HCT116 (cell line): ENCODE measurements at regions not wholly inside any gene's neighbourhood (a gene's known extent, or its start where the extent isn't known, plus 50 kb on each side); places are given as distances from the start of the nearest gene placed in this dataset.

Experiments
- ATAC-seq: fragments of 200-7000 bp; cut with Tn5 transposase; 2 replicates; pipeline ENCODE4 v1.9.1; 2020; ENCODE audit warnings: mild to moderate bottlenecking, moderate library complexity
- BruUV-seq: library from RNA; stranded (reverse); fragments of 400-500 nt; replicated peaks from 2 replicates; lab custom pipeline; 2021; lab: Mats Ljungman, UMichigan
- CTCF ChIA-PET: fragments of 300-600 bp; sonication (Branson Sonifier 250); formaldehyde crosslinking; loops from one replicate; lab custom pipeline; 2021; ENCODE audit warnings: antibody characterized with exemption; lab: Charles Lee
- POLR2A ChIA-PET: fragments of 300-600, 350-600 bp; sonication (Branson Sonifier 250); formaldehyde crosslinking; loops from one replicate; lab custom pipeline; 2021; ENCODE audit warnings: antibody characterized with exemption; lab: Charles Lee
- RAD21 ChIA-PET, 2 experiments: fragments of 300-600 bp; sonication (Branson Sonifier 250); formaldehyde crosslinking; loops; one replicate each; lab custom pipeline; 2023; ENCODE audit warnings: low total read pairs in 2 of 2; ENCODE audit not compliant: uncharacterized antibody in 2 of 2, unreplicated experiment in 2 of 2, low non-redundant PET in 1 of 2; lab: Charles Lee
- DNase-seq: peaks from one replicate; pipeline ENCODE4 v3.0.0-alpha.2; 2010; ENCODE audit warnings: low read depth, low spot score
- H2AFZ ChIP-seq: fragments of 200-600 bp; shearing (Covaris generic), sonication (generic); 2 replicates; pipeline ENCODE4 v1.6.1; 2017; ENCODE audit warnings: low read depth, mixed run types, mixed read lengths, antibody characterized with exemption, low read length; ENCODE audit not compliant: poor library complexity, severe bottlenecking
- H3K27ac ChIP-seq: 2 replicates; pipeline ENCODE4 v1.5.1; 2012; ENCODE audit warnings: low read depth, low read length
- H3K27me3 ChIP-seq: fragments of 200-600 bp; sonication (generic); 2 replicates; pipeline ENCODE4 v1.6.1; 2016; ENCODE audit warnings: mixed run types, low read length, mixed read lengths; ENCODE audit not compliant: insufficient read depth
- H3K36me3 ChIP-seq, 2 experiments: fragments of 200-500 bp in 1 of 2; fragments of 200-600 bp in 1 of 2; sonication (Bioruptor generic) in 1 of 2; sonication (generic) in 1 of 2; 2 replicates each; pipeline versions ENCODE4 v1.5.1 to v1.6.1; 2014 to 2016; ENCODE audit warnings: low read length in 2 of 2, inconsistent platforms in 1 of 2, mixed read lengths in 1 of 2, mixed run types in 1 of 2; ENCODE audit not compliant: insufficient read depth in 2 of 2, control insufficient read depth in 1 of 2
- H3K4me1 ChIP-seq, 2 experiments: fragments of 200-600 bp in 1 of 2; sonication (generic) in 1 of 2; 2 replicates each; pipeline versions ENCODE4 v1.5.1 to v1.6.1; 2012 to 2017; ENCODE audit warnings: low read length in 2 of 2, inconsistent platforms in 1 of 2, mild to moderate bottlenecking in 1 of 2, mixed read lengths in 1 of 2, mixed run types in 1 of 2, moderate library complexity in 1 of 2; ENCODE audit not compliant: insufficient read depth in 2 of 2, control insufficient read depth in 1 of 2
- H3K4me2 ChIP-seq: fragments of 200-600 bp; sonication (generic); 2 replicates; pipeline ENCODE4 v1.6.1; 2017; ENCODE audit warnings: mixed run types, low read length, mixed read lengths
- H3K4me3 ChIP-seq, 2 experiments: fragments of 200-600 bp in 1 of 2; sonication (generic) in 1 of 2; replicated peaks in 1 of 2; 2 replicates each; pipeline ENCODE4 v1.5.1; 2011 to 2016; ENCODE audit warnings: low read length in 2 of 2, control low read depth in 1 of 2, low read depth in 1 of 2, mild to moderate bottlenecking in 1 of 2, mixed read lengths in 1 of 2, mixed run types in 1 of 2
- H3K79me2 ChIP-seq: fragments of 200-600 bp; sonication (generic); 2 replicates; pipeline ENCODE4 v1.6.1; 2017; ENCODE audit warnings: mild to moderate bottlenecking, mixed run types, low read length, moderate library complexity, mixed read lengths; ENCODE audit not compliant: insufficient read depth
- H3K9ac ChIP-seq: fragments of 200-600 bp; sonication (generic); 2 replicates; pipeline ENCODE4 v1.6.1; 2016; ENCODE audit warnings: low read length, mixed read lengths
- H3K9me2 ChIP-seq: fragments of 200-600 bp; sonication (generic), shearing (Covaris generic); 2 replicates; pipeline ENCODE4 v1.6.1; 2017; ENCODE audit warnings: mixed run types, mild to moderate bottlenecking, moderate library complexity; ENCODE audit not compliant: insufficient read depth
- H3K9me3 ChIP-seq, 2 experiments: fragments of 200-500 bp in 1 of 2; fragments of 200-600 bp in 1 of 2; sonication (Bioruptor generic) in 1 of 2; sonication (generic) in 1 of 2; 2 replicates each; pipeline ENCODE4 v1.6.1; 2014 to 2017; ENCODE audit warnings: low read length in 2 of 2, mixed read lengths in 2 of 2, inconsistent platforms in 1 of 2, low read depth in 1 of 2, mild to moderate bottlenecking in 1 of 2, mixed run types in 1 of 2, moderate library complexity in 1 of 2; ENCODE audit not compliant: control insufficient read depth in 1 of 2, insufficient read depth in 1 of 2
- H4K20me1 ChIP-seq: fragments of 200-600 bp; sonication (generic), shearing (Covaris generic); 2 replicates; pipeline ENCODE4 v1.6.1; 2017; ENCODE audit warnings: mixed run types, mild to moderate bottlenecking, moderate library complexity; ENCODE audit not compliant: insufficient read depth
- CBX3 ChIP-seq: IDR thresholded peaks from 2 replicates; pipeline ENCODE4 v1.6.1; 2012; ENCODE audit warnings: low read depth
- EZH2 ChIP-seq: fragments of 200-600 bp; sonication (generic); IDR thresholded peaks from 2 replicates; pipeline ENCODE4 v1.6.1; 2017; ENCODE audit warnings: antibody characterized with exemption, mixed run types
- EZH2phosphoT487 ChIP-seq: fragments of 200-600 bp; IDR thresholded peaks from 2 replicates; pipeline ENCODE4 v1.6.1; 2018; ENCODE audit warnings: antibody characterized with exemption, borderline replicate concordance
- JUND ChIP-seq: IDR thresholded peaks from 2 replicates; pipeline ENCODE4 v1.6.1; 2012
- POLR2A ChIP-seq: IDR thresholded peaks from 2 replicates; pipeline ENCODE4 v1.7.0; 2011; ENCODE audit warnings: borderline replicate concordance; ENCODE audit not compliant: insufficient read depth, insufficient read length; ENCODE audit errors: extremely low read depth
- RAD21 ChIP-seq: IDR thresholded peaks from 2 replicates; pipeline ENCODE4 v1.6.1; 2012; ENCODE audit warnings: low read depth, mild to moderate bottlenecking
- SIN3A ChIP-seq: IDR thresholded peaks from 2 replicates; pipeline ENCODE4 v1.6.1; 2012; ENCODE audit warnings: low read depth
- SRF ChIP-seq: IDR thresholded peaks from 2 replicates; pipeline ENCODE4 v1.6.1; 2012; ENCODE audit warnings: low read depth
- TCF7L2 ChIP-seq: IDR thresholded peaks from 2 replicates; pipeline ENCODE4 v1.7.0; 2011; ENCODE audit warnings: borderline replicate concordance, inconsistent platforms; ENCODE audit not compliant: insufficient read depth, insufficient read length; ENCODE audit errors: extremely low read depth
- YY1 ChIP-seq: IDR thresholded peaks from 2 replicates; pipeline ENCODE4 v1.6.1; 2011; ENCODE audit warnings: low read length, low read depth, moderate library complexity, mild to moderate bottlenecking; ENCODE audit not compliant: insufficient replicate concordance; ENCODE audit errors: extremely low read depth
- ZFX ChIP-seq: fragments of 450-650 bp; IDR thresholded peaks from 2 replicates; pipeline ENCODE4 v1.6.1; 2017
- intact Hi-C: fragments of 100-400 bp; cut with micrococcal nuclease; formaldehyde crosslinking; loops from 2 replicates; pipeline ENCODE4 v1.10.0; 2022
- TF ChIP-seq, protein P1 (sequence below): IDR thresholded peaks from 2 replicates; pipeline ENCODE4 v1.6.1; 2011; ENCODE audit warnings: mild to moderate bottlenecking, low read length, moderate library complexity; ENCODE audit not compliant: insufficient replicate concordance; ENCODE audit errors: extremely low read depth
- TF ChIP-seq, protein P2 (sequence below), 3 experiments: fragments of 200-600 bp in 1 of 3; sonication (generic) in 1 of 3; IDR thresholded peaks in 2 of 3; conservative IDR thresholded peaks in 1 of 3; 2 replicates each; pipeline ENCODE4 v1.5.1; 2012 to 2017; ENCODE audit warnings: low read depth in 2 of 3, low read length in 2 of 3, antibody characterized with exemption in 1 of 3, borderline replicate concordance in 1 of 3, control low read depth in 1 of 3, mild to moderate bottlenecking in 1 of 3, mixed read lengths in 1 of 3, mixed run types in 1 of 3, moderate library complexity in 1 of 3; ENCODE audit not compliant: insufficient read depth in 1 of 3
- TF ChIP-seq, protein P3 (sequence below): IDR thresholded peaks from 2 replicates; pipeline ENCODE4 v1.6.1; 2012

DNA sequence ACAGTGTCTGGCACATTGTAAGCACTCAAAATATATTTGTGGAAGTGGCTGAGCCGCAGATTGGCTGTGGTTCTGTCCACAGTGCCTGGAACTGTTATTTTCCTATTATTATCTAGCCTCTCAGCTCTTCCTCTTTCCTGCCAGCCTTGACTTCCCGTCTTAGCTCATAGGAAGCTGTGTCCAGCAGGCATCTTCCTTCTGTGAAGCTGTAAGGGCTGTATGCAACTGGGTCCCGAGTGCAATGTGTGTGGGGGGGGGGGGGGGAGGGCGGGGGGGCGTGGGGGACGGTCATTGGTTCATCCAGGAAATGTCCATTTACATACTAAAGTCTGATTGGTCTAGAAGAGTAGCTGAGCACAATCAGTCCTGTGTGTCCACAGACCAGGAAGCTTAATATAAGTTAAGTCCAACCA is 210.7 kb downstream of the PDGFRA start:
- Histone ChIP-seq H3K9me3 (no peaks in the 10 kb centered on the region), H3K4me2 (no peak overlapping the region), H3K4me1 (no peaks in the 10 kb centered on the region), H3K79me2 (no peaks in the 10 kb centered on the region), H3K4me3 (no peak overlapping the region), H3K9me2 (no peaks in the 10 kb centered on the region), H3K27me3 (peaks cover 20% of the 10 kb centered on the region; the same call in 1 of the 2 replicates), H3K27ac (no peak overlapping the region), H2AFZ (peak overlapping the region; percentile 29), H3K36me3 (no peaks in the 10 kb centered on the region), H3K9ac (no peak overlapping the region), H4K20me1 (no peaks in the 10 kb centered on the region)
- intact Hi-C loops, result no loop called here
- BruUV-seq, result no TSS peak
- TF ChIP-seq, protein P1, sequence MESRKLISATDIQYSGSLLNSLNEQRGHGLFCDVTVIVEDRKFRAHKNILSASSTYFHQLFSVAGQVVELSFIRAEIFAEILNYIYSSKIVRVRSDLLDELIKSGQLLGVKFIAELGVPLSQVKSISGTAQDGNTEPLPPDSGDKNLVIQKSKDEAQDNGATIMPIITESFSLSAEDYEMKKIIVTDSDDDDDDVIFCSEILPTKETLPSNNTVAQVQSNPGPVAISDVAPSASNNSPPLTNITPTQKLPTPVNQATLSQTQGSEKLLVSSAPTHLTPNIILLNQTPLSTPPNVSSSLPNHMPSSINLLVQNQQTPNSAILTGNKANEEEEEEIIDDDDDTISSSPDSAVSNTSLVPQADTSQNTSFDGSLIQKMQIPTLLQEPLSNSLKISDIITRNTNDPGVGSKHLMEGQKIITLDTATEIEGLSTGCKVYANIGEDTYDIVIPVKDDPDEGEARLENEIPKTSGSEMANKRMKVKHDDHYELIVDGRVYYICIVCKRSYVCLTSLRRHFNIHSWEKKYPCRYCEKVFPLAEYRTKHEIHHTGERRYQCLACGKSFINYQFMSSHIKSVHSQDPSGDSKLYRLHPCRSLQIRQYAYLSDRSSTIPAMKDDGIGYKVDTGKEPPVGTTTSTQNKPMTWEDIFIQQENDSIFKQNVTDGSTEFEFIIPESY, result no peak
- no peak for TF ChIP-seq EZH2phosphoT487
- ChIA-PET POLR2A (interaction anchor here (0.6 to 2.0 kb wide), 3 partner anchors 95 to 321 kb away, joined by 3 to 5 read pairs (median 5); no protein-coding TSS in a partner anchor), RAD21 (interaction anchor here (0.6 to 0.8 kb wide), 2 partner anchors 10 to 17 kb away, joined by 3 to 4 read pairs; no protein-coding TSS in a partner anchor), CTCF (interaction anchor here (1.0 to 2.4 kb wide), 5 partner anchors 37 to 121 kb away, joined by 3 to 16 read pairs (median 5); no protein-coding TSS in a partner anchor)
- peak; percentile 75 for ATAC-seq
- no peak for DNase-seq

DNA sequence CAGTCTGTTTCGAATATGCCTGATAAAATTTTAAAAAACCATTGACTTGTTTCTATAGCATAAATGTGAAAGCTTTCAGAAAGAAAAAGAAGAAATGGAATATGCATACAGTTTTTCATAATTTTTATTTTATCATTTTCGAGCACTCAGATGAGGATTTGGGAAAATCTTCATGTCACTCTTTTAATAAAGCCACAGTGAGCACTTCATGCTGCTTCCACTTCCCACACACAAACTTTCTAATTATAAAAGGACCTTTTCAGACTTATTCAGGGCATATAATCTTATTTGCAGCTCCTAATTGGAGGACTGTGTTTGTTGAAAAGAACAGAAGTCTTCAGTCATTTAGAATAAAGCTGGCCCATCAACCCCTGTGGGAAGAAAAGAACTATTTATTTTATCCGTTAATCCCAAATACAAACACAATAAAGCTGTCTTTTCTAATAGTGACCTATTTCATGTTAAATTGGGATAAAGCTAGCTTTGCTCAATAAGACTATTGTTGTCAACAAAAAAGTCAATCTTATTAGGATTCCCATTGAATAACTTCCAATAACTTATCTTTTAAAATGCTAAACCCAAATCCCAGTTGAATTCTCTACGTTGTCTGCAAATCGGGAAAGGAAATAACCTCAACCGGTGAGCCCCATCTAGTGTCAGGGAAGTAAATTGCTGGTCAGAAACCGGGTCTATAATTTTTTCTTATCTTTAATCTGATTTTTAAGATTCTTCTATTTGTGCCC is 211.5 kb downstream of the PDGFRA start:
- H3K9me3 ChIP-seq, result no peaks in the 10 kb centered on the region
- no peak overlapping the region for H3K4me3 ChIP-seq
- H3K79me2 ChIP-seq, result no peaks in the 10 kb centered on the region
- BruUV-seq, result no TSS peak
- CTCF ChIA-PET, result interaction anchor here (1.0 to 2.4 kb wide), 5 partner anchors 38 to 122 kb away, joined by 3 to 16 read pairs (median 5); no protein-coding TSS in a partner anchor
- H3K36me3 ChIP-seq, result no peaks in the 10 kb centered on the region
- no peak overlapping the region for H3K4me2 ChIP-seq
- intact Hi-C loops, result loop anchor here (1.0 kb wide), 1 partner anchor 117 kb away; no protein-coding TSS in a partner anchor
- ATAC-seq (no peak), DNase-seq (peak; percentile 29)
- H3K27ac ChIP-seq, result no peak overlapping the region
- H3K9ac ChIP-seq, result no peak overlapping the region
- peaks cover 14% of the 10 kb centered on the region; the same call in 1 of the 2 replicates for H3K27me3 ChIP-seq
- POLR2A ChIA-PET, result interaction anchor here (0.6 to 2.0 kb wide), 3 partner anchors 95 to 321 kb away, joined by 3 to 5 read pairs (median 5); no protein-coding TSS in a partner anchor
- RAD21 ChIA-PET, result interaction anchor here (0.6 to 0.8 kb wide), 2 partner anchors 10 to 18 kb away, joined by 3 to 4 read pairs; no protein-coding TSS in a partner anchor
- no peaks in the 10 kb centered on the region for H3K4me1 ChIP-seq
- no peaks in the 10 kb centered on the region for H4K20me1 ChIP-seq
- peak overlapping the region; percentile 29 for H2AFZ ChIP-seq
- no peaks in the 10 kb centered on the region for H3K9me2 ChIP-seq
- TF ChIP-seq POLR2A (no peak), JUND (no peak), EZH2 (no peak), SRF (no peak), SIN3A (no peak), ZFX (no peak), YY1 (no peak), CBX3 (no peak), RAD21 (peak; percentile 62), TCF7L2 (no peak), EZH2phosphoT487 (no peak)
- TF ChIP-seq, protein P2, sequence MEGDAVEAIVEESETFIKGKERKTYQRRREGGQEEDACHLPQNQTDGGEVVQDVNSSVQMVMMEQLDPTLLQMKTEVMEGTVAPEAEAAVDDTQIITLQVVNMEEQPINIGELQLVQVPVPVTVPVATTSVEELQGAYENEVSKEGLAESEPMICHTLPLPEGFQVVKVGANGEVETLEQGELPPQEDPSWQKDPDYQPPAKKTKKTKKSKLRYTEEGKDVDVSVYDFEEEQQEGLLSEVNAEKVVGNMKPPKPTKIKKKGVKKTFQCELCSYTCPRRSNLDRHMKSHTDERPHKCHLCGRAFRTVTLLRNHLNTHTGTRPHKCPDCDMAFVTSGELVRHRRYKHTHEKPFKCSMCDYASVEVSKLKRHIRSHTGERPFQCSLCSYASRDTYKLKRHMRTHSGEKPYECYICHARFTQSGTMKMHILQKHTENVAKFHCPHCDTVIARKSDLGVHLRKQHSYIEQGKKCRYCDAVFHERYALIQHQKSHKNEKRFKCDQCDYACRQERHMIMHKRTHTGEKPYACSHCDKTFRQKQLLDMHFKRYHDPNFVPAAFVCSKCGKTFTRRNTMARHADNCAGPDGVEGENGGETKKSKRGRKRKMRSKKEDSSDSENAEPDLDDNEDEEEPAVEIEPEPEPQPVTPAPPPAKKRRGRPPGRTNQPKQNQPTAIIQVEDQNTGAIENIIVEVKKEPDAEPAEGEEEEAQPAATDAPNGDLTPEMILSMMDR (IDR thresholded peaks at IDR 0.05 in 2 of 3, conservative IDR thresholded peaks at IDR 0.05 in 1 of 3; ENCODE audit: borderline replicate concordance in 1 of 3, insufficient read depth in 1 of 3, low read depth in 2 of 3, low read length in 2 of 3), result peak; percentile 48 to 72 (median 49); a peak in 5 of 6 replicates
- TF ChIP-seq, protein P3, sequence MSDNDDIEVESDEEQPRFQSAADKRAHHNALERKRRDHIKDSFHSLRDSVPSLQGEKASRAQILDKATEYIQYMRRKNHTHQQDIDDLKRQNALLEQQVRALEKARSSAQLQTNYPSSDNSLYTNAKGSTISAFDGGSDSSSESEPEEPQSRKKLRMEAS, result no peak
